Stimulated activated CD8-positive, alpha-beta memory T cell treated with anti-CD3 and anti-CD28 coated beads, Interleukin-7, amount 100 ng/mL, for 48 hours (primary cell): ENCODE measurements at regions not wholly inside any gene's neighbourhood (a gene's known extent, or its start where the extent isn't known, plus 50 kb on each side); places are given as distances from the start of the nearest gene placed in this dataset.

Experiments used
- DNase-seq, 2 donors: peaks; one replicate each; pipeline ENCODE4 v3.0.0-alpha.2; 2020; ENCODE audit warnings: low read depth in 1 of 2; ENCODE audit errors: extremely low read depth in 1 of 2

DNA sequence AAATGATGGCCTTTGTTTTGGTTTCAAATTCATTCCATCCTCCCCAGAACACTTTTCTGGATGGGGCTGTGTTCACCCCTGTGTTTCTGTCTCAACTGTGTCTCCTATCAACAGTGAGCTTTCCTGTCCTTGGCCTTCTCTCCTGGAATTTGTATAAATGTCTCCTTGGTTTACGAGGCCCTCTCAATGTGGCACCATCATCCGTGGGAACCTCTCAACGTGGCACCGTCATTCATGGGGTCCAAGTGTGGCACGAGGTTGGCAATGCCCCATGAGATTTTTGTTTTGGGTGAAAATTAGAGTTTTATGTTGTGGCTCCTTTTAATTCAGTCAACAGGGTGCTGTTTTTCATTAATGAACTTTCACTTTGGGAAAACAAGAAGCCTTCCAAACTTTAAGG is 280.7 kb upstream of the SALL3 start:
- no peak for DNase-seq

DNA sequence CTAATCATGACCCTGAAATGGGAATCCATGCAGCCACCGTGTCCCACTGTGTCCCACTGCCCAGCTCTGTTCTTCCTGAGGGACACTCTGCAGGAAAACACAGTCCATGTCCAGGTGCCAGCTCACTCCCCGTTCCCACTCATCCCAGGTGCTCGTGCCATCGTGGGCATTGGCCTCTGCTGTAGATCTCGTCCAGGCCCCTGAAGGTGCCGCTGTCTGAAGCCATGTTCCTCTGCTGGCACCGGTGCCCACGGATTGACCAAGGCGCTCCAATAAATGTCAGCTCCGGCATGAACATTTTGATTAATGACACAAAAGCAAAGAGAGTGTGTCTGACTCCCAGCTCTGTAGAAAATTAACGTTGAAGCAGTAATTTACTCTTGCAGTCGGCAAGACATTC is 280.1 kb upstream of the SALL3 start:
- no peak for DNase-seq

DNA sequence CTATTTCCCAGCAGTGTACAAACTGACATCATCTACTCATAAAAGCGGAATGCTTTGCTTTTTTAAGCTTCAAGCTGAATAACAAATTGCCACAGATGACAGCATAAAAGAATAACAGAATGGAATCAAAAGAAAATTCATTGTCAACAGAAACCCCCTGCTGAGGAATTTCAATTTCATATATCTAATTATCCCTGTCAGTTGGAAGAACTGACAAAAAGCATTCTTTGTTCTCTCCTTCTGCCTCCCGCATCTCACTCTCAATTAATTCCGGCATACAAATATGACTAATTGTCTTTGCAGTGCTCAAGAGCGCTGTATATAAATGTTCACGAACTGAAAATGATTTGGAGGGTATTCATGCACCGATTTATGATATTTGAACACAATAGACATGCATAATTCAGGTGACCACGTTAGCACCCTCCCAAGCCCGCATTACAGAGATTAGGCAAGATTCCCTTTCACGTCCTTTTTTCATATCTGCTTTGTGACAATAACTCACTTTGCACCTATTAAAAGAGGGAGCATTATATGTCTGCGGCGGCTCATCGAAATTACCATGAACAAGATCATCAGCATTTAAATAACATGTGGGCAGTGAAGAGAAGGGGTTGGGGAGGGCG is 277.7 kb upstream of the SALL3 start:
- DNase-seq = no peak

DNA sequence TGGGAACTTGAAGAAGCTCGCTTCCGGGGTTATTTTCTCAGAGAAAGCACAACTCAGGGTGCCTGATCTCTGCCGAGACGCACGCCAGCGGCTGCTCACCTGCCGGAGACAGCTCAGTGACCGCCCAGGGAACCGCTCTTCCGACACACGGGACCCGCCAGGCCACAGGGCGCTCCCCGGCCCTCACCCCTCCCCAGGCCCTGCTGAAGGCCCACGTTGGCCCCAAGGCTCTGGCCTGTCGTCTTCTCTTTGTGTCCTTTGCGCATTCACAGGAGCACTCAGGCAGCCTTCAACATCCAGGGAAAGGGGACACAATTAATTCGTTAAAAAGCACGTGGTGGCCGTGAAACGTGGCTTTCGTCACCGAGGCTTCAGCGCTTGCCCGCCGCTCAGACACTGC is 276.3 kb upstream of the SALL3 start:
- no peak for DNase-seq

DNA sequence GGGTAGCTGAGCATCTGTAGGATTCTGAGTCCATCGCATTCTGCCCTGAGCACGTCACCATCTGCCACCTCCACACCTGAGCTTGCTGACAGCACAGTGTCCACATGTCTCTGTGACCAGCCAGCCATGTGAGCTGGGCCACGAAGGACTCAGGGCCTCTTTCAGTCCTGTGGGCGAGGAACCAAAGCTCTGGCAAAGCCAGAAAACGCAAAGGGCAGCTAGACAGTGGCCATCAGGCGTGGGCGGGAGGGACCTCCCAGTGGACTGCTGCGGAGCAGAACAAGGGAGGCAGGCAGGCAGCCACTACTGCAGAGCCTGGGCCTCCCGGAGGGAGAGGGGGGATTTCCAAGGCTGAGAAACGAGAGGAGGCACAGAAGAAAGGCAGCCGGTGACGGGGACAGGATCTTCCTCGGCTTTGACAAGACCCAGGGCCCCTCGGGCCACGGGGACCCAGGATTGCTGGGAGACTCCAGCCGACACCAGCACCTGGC is 274.6 kb upstream of the SALL3 start:
- no peak for DNase-seq

DNA sequence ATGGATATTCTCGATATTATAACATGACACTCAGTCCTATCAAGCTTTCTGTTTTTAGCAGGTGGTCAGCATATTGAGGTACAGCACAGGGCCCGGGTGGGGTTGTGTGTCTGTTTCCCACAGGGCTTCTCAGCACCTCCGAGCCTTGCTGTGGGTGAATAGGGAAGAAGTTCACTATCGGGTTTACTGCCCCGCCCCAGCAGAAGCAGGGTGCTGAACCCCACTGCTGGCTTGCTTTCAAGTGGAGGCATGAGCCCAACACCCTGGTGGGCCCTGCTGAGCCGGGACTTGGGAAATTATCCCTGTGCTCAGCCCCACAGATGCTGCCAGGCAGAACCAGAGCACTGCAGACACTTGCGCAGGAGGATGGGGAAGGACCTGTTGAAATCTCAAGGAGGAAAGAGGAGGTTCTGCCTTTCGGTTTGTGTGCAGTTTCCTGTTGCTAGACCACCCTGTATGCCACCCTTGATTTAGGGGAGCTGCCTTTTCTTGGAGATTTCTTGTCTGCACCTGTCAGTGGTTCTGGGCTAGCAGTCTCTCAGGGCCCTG is 270.3 kb upstream of the SALL3 start:
- DNase-seq = no peak

DNA sequence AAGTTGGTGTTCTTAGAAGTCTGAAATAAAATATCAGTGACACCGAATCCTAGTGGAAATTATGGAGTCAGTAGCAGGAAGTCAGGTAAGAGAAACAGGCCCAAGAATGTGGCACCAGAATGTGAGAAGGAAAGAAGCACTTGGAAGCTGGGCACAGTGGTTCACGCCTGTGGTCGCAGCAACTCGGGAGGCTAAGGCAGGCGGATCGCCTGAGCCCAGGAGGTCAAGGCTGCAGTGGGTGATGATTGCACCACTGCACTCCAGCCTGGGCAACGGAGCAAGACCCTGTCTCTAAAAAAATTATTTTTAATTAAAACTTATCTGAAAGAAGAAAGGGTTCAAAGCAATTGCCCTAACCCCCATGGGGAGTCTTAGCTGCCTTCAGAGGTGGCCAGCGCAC is 268.3 kb upstream of the SALL3 start:
- DNase-seq = no peak

DNA sequence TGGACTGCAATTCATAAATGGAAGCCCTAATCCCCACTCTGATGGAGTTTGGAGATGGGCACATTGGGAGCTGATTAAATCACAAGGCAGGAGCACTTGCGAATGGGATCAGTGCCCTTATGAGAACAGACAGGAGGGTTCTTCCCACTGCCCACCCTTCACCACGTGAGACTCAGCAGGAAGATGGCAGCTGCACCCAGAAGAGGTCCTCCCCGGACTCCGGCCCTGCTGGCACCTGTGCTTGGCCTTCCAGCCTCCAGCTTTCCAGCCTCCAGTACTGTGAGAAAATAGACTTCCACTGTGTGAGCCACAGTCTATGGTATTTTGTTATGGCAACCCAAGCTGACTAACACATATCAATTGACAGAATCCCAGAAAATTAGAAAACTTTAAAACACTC is 267.6 kb upstream of the SALL3 start:
- no peak for DNase-seq

DNA sequence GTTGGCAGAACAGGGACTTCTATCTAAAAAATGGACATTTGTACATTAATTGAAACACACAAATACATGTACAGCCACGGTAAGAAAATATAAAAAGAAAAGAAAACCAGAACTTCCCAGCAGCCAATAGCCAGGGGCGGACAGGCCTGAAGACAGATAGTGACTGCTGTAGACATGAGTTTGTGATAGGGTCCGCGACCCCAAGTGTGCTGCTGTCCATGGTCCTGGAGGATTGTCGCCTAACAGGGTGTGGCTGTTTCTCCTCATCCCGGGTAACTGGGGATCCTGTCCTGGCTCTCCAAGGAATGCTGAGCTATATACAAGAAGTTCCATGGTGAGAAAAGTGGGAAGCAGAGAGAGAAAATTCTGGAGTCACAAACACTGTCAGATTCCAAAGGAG is 266.5 kb upstream of the SALL3 start:
- no peak for DNase-seq

DNA sequence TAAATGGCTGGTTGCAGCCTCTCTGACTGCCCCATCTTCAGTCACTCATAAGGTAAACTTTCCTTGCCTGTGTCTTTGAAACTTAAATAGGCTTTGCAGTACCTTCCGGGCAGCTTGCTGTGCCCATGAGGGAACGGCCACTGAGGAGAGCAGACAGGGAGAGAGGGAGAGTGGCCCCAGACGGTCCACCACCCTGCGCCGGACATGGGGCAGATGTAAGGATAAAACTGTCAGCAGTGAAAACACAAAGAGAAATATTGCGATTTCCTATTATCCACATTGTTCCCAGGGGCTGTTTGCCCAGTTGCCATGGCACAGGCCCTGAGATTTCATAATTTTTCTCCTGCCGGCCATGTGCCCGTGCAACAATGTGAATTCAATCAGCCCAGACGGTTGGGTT is 265.9 kb upstream of the SALL3 start:
- DNase-seq = no peak

DNA sequence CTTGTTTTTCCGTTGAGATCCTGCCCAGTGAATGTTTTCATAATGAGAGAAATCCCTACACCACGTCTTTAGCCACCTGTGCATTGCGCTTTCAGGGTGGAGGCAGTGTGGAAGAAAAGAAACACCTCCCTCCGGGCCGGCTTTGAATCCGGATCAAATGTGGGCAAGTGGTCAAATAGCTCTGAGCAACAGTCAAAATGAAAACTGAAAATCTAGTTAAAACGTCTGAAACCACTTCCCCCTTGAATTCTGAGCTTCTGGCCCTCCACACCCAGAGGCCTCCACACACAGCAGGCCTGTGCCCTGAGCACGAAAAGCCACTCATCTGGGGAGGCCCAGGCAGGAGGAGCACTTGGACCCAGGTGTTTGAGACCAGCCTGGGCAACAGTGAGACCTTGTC is 263.6 kb upstream of the SALL3 start:
- DNase-seq = no peak

DNA sequence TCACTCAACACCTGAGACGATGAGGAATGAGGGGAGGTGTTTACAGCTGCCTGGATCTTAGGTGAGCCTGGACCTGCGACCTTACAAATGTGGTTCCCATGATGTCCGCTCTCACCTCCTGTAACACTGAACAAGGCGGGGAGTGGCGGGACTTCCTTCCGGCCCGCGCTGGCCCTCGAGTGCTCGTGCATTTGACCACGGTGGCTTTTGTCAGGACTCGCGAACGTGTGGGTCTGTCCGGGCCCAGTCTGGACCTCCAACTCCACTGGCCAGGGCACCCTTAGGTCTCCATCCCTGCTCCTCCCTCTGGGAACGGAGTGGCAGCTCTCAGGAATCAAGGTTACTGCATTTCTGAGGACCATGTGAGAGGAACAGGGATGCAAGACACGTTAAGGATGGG is 263.0 kb upstream of the SALL3 start:
- no peak for DNase-seq

DNA sequence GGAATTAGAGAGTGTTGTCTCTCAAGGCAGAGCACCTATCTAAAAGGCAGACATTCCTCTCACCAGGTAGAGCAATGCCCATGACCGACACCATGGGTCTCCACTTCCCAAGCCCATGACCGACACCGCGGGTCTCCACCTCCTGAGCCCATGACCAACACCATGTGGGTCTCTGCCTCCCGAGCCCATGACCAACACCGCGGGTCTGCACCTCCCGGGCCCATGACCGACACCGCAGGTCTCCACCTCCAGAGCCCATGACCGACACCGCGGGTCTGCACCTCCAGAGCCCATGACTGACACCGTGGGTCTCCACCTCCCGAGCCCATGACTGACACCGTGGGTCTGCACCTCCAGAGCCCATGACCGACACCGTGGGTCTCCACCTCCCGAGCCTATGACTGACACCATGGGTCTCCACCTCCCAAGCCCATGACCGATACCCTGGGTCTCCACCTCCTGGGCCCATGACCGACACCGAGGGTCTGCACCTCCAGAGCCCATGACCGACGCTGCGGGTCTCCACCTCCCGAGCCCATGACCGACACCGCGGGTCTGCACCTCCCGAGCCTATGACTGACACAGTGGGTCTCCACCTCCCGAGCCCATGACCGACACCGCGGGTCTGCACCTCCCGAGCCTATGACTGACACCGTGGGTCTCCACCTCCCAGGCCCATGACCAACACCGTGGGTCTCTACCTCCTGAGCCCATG is 262.4 kb upstream of the SALL3 start:
- DNase-seq = no peak

DNA sequence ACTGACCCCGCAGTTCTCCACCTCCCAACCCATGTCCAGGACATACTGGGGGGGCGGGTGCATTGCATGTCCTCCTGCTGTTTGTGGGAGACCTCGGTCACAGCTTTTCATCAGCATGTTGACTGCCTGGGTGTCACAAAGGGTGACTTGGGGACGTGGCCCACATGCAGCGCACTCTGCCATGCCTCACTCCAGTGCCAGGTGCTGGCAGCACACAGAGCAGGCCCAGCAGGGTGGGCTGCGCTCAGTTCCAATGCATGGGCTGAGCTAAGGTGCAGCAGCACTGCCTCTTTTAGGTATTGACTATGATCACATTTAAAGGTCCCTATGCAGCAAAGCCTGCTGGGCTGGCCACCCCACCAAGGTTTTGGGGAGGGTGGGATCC is 261.9 kb upstream of the SALL3 start:
- DNase-seq = no peak

DNA sequence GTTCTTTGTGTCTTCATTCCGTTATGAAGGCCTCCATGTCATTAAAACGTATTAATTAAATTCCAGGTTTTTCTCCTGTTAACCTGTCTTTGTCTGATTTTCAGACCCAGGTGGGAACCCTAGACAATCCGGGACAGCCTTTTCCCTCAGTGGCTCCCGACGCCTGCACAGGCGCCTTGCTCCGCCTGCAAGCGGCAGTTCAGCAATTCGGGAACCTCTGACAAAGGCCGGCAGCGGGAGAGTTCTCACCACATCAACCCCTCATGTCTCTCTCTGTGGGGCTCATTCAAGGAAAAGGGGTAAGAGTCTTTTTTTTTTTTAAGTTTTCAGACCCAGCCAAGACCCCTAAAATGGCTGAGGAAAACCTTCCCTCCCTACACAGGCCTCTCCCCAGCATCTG is 259.8 kb upstream of the SALL3 start:
- DNase-seq = no peak

DNA sequence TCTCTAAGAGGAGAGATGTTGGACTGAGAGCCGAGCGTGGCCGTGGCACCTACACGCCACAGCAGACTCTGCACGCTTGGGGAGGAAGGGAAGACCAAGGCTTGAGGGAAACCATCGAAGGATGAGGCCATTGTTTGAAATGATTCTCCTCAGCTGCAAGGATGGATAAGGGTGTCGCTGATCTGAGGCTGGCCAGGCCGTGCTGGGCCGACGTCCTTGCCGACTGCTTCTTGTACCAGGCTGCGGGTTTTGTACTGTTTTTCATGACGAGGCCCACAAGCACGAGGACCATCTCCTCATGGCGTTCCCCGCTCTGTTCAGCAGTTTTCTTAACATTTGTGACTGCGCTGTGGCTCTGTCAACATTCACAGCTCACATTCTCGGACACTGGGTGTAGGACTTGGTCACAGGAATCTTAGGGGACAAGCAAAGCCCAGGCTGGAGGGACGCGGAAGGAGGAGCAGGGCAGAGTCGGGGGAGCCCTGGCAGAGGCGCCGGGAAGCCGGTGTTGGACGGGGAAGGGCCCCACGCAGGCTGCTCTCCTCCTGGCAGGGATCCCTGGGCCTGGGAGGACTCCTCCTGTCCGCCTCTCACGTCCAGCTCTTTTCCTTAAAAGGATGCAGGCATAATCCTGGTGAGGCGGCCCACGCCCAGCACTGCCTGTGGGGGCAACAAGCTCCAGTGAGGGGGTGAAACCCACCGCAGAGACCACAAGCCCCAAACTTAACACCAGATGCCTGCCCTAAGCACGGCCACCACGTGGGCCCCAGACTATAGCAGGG is 259.0 kb upstream of the SALL3 start:
- no peak for DNase-seq

DNA sequence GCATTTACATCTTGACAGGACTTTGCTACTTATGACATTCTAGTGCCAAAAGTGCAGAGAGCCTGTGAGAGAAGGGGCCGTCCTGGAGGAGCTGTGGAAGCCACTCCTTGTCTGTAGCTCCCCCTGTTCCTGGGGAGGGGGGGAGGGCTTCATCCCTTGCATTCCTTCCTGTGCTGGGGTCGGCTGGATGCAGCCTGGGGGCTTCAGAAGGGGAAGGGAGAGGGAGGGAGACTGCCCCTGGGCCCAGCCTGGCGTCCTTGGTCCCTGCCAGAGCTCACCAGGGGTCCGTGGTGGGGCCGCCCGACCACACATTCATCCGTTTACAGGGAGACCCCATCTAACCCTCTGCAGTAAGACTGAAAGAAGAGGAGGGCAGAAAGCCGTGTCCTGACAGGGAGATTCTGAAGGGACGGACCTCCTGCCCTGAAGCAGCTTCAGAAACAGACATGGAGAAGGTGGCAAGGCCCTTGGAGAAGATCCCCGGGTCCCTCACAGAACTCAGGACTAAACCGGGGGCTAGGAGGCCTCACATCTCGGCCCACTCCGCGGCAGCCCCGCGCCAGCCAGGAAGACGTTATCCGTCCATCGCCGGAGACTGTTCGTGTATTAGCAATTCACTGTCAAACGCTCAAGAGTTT is 258.3 kb upstream of the SALL3 start:
- no peak for DNase-seq

DNA sequence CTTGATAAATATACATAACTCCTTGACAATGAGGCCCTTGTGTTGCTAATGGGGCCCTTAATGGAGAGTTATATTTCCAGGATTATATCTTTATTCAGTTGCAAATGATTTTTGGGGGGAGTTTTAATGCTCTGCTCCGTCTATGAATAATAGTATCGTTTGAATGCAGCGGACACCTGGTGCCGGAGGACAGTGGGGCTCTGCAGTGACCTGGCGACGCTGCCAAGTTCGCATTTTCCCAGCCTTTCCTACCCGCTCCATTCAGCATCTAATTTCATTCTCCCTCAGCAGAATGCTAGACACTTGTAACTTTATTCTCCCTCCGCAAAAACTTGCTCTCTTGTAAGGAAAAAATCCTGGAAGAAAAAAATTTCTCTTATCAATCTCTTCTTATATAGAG is 257.6 kb upstream of the SALL3 start:
- DNase-seq = no peak

DNA sequence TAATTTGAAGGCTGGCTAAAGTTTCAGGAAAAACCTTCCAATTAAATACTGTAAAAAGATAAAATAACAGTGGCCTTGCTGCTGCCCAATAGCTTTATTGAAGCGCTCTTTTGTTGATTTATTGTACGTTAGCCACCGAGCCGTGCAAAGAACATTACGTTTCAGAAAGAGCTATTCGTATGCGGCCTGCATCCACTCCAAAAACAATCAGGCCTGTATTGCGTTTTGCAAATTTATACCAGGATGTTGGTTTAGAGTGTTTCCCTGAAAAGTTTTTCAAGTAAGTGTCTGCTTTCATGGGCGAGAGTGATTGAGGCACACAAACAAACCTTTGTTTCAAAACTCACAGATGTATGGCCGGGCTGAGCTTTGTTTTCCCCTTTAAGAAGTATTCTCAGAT is 257.2 kb upstream of the SALL3 start:
- no peak for DNase-seq

DNA sequence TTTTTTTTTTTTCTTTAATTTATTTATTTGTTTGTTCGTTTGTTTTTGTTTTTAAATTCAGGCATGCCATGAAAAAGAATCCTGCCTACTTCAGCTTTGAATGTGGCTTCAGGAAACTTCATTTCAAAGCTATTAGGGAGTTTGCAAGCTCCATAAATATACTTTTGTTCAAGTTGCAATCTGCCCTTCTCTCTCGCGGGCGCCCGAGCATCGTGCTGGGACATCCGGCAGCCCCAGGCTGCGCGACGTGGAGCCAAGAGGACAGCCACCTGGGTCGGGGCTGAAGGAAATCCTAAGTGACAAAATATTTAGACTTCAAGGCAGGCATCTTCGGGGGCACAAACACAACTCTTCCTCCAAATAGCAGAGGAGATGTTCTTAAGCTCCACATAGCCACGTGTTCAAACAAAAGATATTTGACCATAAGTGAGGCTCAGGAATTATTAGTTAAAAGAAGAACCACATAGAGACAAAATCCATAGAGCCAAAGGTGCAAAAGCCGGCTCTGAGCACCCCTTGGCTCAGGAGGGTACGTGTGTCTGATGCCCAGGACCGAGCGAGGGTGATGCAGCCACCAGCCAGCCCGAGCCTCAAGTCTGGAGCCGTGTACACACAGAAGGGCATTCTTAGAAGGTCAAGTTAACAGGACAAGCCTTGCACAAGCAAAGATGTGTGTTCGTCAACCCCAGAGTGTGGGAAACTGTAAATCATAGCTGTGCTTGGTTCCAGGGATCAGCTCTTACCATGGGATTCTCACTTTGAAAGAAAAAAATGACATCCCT is 256.5 kb upstream of the SALL3 start:
- no peak for DNase-seq
